Endothelial cell of umbilical vein (primary cell): ENCODE measurements at regions not wholly inside any gene's neighbourhood (a gene's known extent, or its start where the extent isn't known, plus 50 kb on each side); places are given as distances from the start of the nearest gene placed in this dataset.

Experiments used
- BruUV-seq: library from RNA; stranded (reverse); fragments of 400-500 nt; replicated peaks from 2 replicates; lab custom pipeline; 2021; lab: Mats Ljungman, UMichigan
- CTCF ChIA-PET: fragments of 300-600, 350-600 bp; sonication (Branson Sonifier 250); formaldehyde crosslinking; loops from one replicate; lab custom pipeline; 2021; ENCODE audit warnings: antibody characterized with exemption, inconsistent platforms; lab: Charles Lee
- POLR2A ChIA-PET: fragments of 300-600, 350-600 bp; sonication (Branson Sonifier 250); formaldehyde crosslinking; loops from one replicate; lab custom pipeline; 2021; ENCODE audit warnings: antibody characterized with exemption, inconsistent platforms; lab: Charles Lee
- DNase-seq: peaks from one replicate; pipeline ENCODE4 v3.0.0-alpha.2; 2011; ENCODE audit warnings: low read depth, low spot score
- FAIRE-seq: peaks from 2 replicates; lab custom pipeline; 2011; peaks lifted over from hg19 to GRCh38; lab: Jason Lieb, UNC
- H2AFZ ChIP-seq: 2 replicates; pipeline ENCODE4 v1.6.0; 2012; ENCODE audit warnings: low read depth, low read length, control low read depth, inconsistent platforms
- H3K27ac ChIP-seq: 2 replicates; pipeline ENCODE4 v1.5.1; 2011; ENCODE audit warnings: low read depth, mild to moderate bottlenecking, control low read depth, low read length, moderate library complexity; ENCODE audit not compliant: insufficient read depth
- H3K27me3 ChIP-seq, 2 experiments: 2 replicates each; pipeline versions ENCODE4 v1.6.0 to v1.6.1; 2011; ENCODE audit warnings: low read length in 2 of 2, mixed read lengths in 1 of 2; ENCODE audit not compliant: control insufficient read depth in 2 of 2, insufficient read depth in 2 of 2
- H3K36me3 ChIP-seq, 2 experiments: 2 replicates in 1 of 2; 3 replicates in 1 of 2; pipeline ENCODE4 v1.5.1; 2011; ENCODE audit warnings: low read length in 2 of 2, mild to moderate bottlenecking in 1 of 2, moderate library complexity in 1 of 2; ENCODE audit not compliant: control insufficient read depth in 2 of 2, insufficient read depth in 2 of 2; ENCODE audit errors: extremely low read depth in 1 of 2
- H3K4me1 ChIP-seq: 3 replicates; pipeline ENCODE4 v1.5.1; 2011; ENCODE audit warnings: mild to moderate bottlenecking, low read length; ENCODE audit not compliant: control insufficient read depth, insufficient read depth; ENCODE audit errors: extremely low read depth
- H3K4me2 ChIP-seq: 2 replicates; pipeline ENCODE4 v1.6.1; 2011; ENCODE audit warnings: low read length, control low read depth, mixed read lengths; ENCODE audit not compliant: insufficient read depth
- H3K4me3 ChIP-seq, 3 experiments: fragments of 200-600 bp in 1 of 3; sonication (generic), shearing (Covaris generic) in 1 of 3; replicated peaks in 1 of 3; 2 replicates each; pipeline ENCODE4 v1.5.1; 2011 to 2016; ENCODE audit warnings: control low read depth in 3 of 3, low read length in 3 of 3, mild to moderate bottlenecking in 2 of 3, inconsistent platforms in 1 of 3, low read depth in 1 of 3, moderate library complexity in 1 of 3; ENCODE audit not compliant: insufficient read depth in 1 of 3
- H3K79me2 ChIP-seq: 2 replicates; pipeline ENCODE4 v1.6.0; 2012; ENCODE audit warnings: low read length, inconsistent platforms; ENCODE audit not compliant: control insufficient read depth, insufficient read depth
- H3K9ac ChIP-seq: replicated peaks from 2 replicates; pipeline ENCODE3; 2011; ENCODE audit warnings: low read length, control low read depth; ENCODE audit not compliant: insufficient read depth; ENCODE audit errors: extremely low read depth
- H3K9me1 ChIP-seq: replicated peaks from 3 replicates; pipeline ENCODE4 v1.6.0; 2011; ENCODE audit warnings: mild to moderate bottlenecking, low read length; ENCODE audit not compliant: control insufficient read depth, insufficient read depth; ENCODE audit errors: extremely low read depth
- H3K9me3 ChIP-seq: replicated peaks from 2 replicates; pipeline ENCODE4 v1.5.1; 2012; ENCODE audit warnings: low read length, inconsistent platforms; ENCODE audit not compliant: control insufficient read depth, insufficient read depth
- H4K20me1 ChIP-seq: replicated peaks from 2 replicates; pipeline ENCODE3; 2011; ENCODE audit warnings: mild to moderate bottlenecking, low read length; ENCODE audit not compliant: control insufficient read depth, insufficient read depth; ENCODE audit errors: extremely low read depth
- EZH2 ChIP-seq: IDR thresholded peaks from 2 replicates; pipeline ENCODE4 v1.6.1; 2012; ENCODE audit warnings: borderline replicate concordance, low read depth, mild to moderate bottlenecking, moderate library complexity, low read length, inconsistent platforms; ENCODE audit not compliant: severe bottlenecking
- FOS ChIP-seq: IDR thresholded peaks from 2 replicates; pipeline ENCODE4 v1.6.1; 2011; ENCODE audit warnings: mild to moderate bottlenecking, low read length, moderate library complexity, borderline replicate concordance; ENCODE audit not compliant: insufficient read depth
- GATA2 ChIP-seq: IDR thresholded peaks from 2 replicates; pipeline ENCODE4 v1.7.0; 2011; ENCODE audit warnings: low read depth, mild to moderate bottlenecking, moderate library complexity, mixed read lengths, low read length; ENCODE audit not compliant: insufficient read length, insufficient read depth
- JUN ChIP-seq: IDR thresholded peaks from 2 replicates; pipeline ENCODE4 v1.6.1; 2011; ENCODE audit warnings: borderline replicate concordance, low read depth; ENCODE audit not compliant: insufficient read length, insufficient read depth
- MYC ChIP-seq: IDR thresholded peaks from one replicate; pipeline ENCODE4 v1.6.1; 2011; ENCODE audit warnings: mild to moderate bottlenecking, low read depth, low read length
- POLR2A ChIP-seq: IDR thresholded peaks from 2 replicates; pipeline ENCODE4 v1.6.1; 2012; ENCODE audit warnings: low read depth, mild to moderate bottlenecking, control low read depth, low read length
- POLR2AphosphoS5 ChIP-seq: IDR thresholded peaks from 2 replicates; pipeline ENCODE4 v1.6.1; 2012; ENCODE audit warnings: low read depth, mild to moderate bottlenecking, control low read depth, low read length, moderate library complexity; ENCODE audit not compliant: insufficient read depth
- dilution Hi-C: fragments of 300-500 bp; cut with MboI; formaldehyde crosslinking; loops from one replicate; pipeline ENCODE4 v1.15.0; 2019; ENCODE audit warnings: low sequenced_read_pairs; ENCODE audit not compliant: extremely low pct_ligation_motif_present
- intact Hi-C: fragments of 100-400 bp; cut with micrococcal nuclease; formaldehyde crosslinking; loops from one replicate; pipeline ENCODE4 v1.10.0; 2022
- TF ChIP-seq, protein P1 (sequence below), 2 donors: IDR thresholded peaks; 1 replicate in 1 of 2; 2 replicates in 1 of 2; pipeline ENCODE4 v1.5.1; 2011; ENCODE audit warnings: low read length in 2 of 2, mild to moderate bottlenecking in 2 of 2, moderate library complexity in 2 of 2, control low read depth in 1 of 2, inconsistent platforms in 1 of 2, low read depth in 1 of 2; ENCODE audit not compliant: insufficient read depth in 1 of 2; ENCODE audit errors: extremely low read depth in 1 of 2
- TF ChIP-seq, protein P2 (sequence below): IDR thresholded peaks from 2 replicates; pipeline ENCODE4 v1.6.1; 2011; ENCODE audit not compliant: insufficient read depth, insufficient read length

DNA sequence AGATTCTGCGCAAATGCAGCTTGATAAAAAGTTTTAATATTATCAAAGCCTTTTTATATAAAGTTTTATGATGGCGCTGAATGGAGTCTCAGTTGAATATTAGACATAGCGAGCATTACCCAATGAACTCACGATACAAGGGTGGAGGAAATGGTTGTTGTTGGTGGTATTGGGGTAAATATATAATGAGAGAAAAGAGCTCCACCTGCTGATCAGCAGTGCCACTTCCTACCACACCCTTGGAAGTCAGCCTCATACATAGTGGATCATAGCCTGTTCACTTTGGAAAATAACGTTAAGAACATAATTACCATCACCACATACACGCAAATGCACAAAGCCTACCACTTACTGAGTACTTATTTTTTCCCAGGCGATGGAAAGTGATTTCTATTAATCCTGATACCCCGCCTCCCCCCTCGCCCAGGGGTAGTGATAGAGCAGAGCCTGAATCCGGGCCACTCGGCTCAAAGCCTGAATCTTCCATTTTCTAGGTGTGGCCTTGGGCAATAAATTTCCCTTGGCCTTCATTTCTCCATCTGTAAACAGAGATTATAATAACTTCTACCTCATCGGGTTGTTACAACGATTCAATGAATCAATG is 358.3 kb downstream of the KLF5 start:
- POLR2A ChIA-PET = no interaction called here
- no TSS peak for BruUV-seq
- peak; percentile 31 for FAIRE-seq

More for the DNA sequence above, 358.3 kb downstream of the KLF5 start:
- CTCF ChIA-PET = interaction anchor here (0.5 to 1.7 kb wide), 8 partner anchors 12 to 609 kb away, joined by 3 to 6 read pairs (median 3); partner anchors contain the start of gene KLF5
- dilution Hi-C loops (no loop called here), intact Hi-C loops (loop anchor here (5.0 kb wide), 1 partner anchor 575 kb away; no protein-coding TSS in a partner anchor)
- DNase-seq = no peak
- Histone ChIP-seq H3K4me1 (no peaks in the 10 kb centered on the region), H3K9ac (no peak overlapping the region), H3K9me3 (no peaks in the 10 kb centered on the region), H3K79me2 (no peaks in the 10 kb centered on the region), H3K9me1 (no peaks in the 10 kb centered on the region), H3K27ac (no peak overlapping the region), H4K20me1 (no peaks in the 10 kb centered on the region), H3K4me2 (no peak overlapping the region), H2AFZ (no peak overlapping the region), H3K36me3 (no peaks in the 10 kb centered on the region), H3K4me3 (no peak overlapping the region), H3K27me3 (no peaks in the 10 kb centered on the region)
- TF ChIP-seq, protein P1, sequence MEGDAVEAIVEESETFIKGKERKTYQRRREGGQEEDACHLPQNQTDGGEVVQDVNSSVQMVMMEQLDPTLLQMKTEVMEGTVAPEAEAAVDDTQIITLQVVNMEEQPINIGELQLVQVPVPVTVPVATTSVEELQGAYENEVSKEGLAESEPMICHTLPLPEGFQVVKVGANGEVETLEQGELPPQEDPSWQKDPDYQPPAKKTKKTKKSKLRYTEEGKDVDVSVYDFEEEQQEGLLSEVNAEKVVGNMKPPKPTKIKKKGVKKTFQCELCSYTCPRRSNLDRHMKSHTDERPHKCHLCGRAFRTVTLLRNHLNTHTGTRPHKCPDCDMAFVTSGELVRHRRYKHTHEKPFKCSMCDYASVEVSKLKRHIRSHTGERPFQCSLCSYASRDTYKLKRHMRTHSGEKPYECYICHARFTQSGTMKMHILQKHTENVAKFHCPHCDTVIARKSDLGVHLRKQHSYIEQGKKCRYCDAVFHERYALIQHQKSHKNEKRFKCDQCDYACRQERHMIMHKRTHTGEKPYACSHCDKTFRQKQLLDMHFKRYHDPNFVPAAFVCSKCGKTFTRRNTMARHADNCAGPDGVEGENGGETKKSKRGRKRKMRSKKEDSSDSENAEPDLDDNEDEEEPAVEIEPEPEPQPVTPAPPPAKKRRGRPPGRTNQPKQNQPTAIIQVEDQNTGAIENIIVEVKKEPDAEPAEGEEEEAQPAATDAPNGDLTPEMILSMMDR (IDR thresholded peaks at IDR 0.05; ENCODE audit: extremely low read depth in 1 of 2, insufficient read depth in 1 of 2, low read depth in 1 of 2, low read length in 2 of 2) = no peak
- no peak for TF ChIP-seq POLR2A
- TF ChIP-seq POLR2AphosphoS5 = no peak
- TF ChIP-seq FOS = no peak
- no peak for TF ChIP-seq EZH2
- TF ChIP-seq MYC = no peak
- TF ChIP-seq GATA2 = no peak
- TF ChIP-seq, protein P2, sequence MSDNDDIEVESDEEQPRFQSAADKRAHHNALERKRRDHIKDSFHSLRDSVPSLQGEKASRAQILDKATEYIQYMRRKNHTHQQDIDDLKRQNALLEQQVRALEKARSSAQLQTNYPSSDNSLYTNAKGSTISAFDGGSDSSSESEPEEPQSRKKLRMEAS = no peak
- no peak for TF ChIP-seq JUN
